ENCODE measurements at regions not wholly inside any gene's neighbourhood (a gene's known extent, or its start where the extent isn't known, plus 50 kb on each side); places are given as distances from the start of the nearest gene placed in this dataset.

DNA sequence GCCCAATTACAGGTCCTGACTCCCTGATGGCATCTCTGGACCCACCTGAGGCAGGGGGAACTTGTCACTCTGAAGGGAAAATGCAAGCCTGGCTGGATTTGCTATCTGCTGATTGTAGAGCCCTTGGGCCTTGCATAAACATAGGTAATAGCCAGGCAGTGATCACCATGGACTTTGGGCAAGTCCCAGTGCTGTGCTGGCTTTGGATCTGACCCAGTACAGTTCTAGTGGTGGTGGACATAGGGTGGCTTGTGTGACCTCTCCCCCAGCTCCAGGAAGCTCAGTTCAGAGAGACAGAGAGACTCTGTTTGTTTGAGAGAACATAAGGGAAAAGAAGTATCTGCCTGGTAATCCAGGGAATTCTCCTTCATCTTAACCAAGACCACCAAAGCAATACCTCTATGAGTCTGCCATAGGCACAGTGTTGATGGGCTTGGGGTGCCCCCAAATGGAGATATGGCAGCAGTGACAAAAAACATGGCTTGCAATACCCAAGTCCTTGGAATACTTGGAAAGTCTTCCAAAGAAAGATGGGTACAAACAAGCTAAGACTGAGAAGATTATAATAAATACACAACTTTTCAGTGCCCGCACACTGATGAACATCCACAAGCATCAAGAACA is 348.5 kb downstream of the PYDC2 start:
- H3K9ac ChIP-seq (ENCODE audit: insufficient read depth, low read length, poor library complexity, severe bottlenecking), result no peak overlapping the region
- peaks cover 14 to 36% (median 22%) of the 10 kb centered on the region in 7 donors for H3K9me3 Mint-ChIP-seq
- no peak overlapping the region for H3K27ac Mint-ChIP-seq
- peaks cover 0 to 2% (median 0%) of the 10 kb centered on the region in 3 donors for H3K27me3 Mint-ChIP-seq (ENCODE audit: low read depth in 3 of 3)
- no peaks in the 10 kb centered on the region for H3K27me3 ChIP-seq (ENCODE audit: control insufficient read depth in 2 of 2, insufficient read depth in 2 of 2, low read length in 2 of 2)
- H3K79me2 ChIP-seq (ENCODE audit: insufficient read depth, low read length), result no peaks in the 10 kb centered on the region
- H3K9me3 ChIP-seq (replicated peaks in 1 of 2; ENCODE audit: control insufficient read depth in 1 of 2, insufficient read depth in 1 of 2, low read length in 2 of 2), result peaks cover 36 to 41% of the 10 kb centered on the region in 2 donors
- DNase-seq, result no peak
- no CpG with 5 or more reads among the region's 1 CpG for WGBS (ENCODE audit: insufficient coverage)
- no peaks in the 10 kb centered on the region for H3K4me1 Mint-ChIP-seq
- no peaks in the 10 kb centered on the region for H3K36me3 Mint-ChIP-seq
- no peak overlapping the region for H3K4me2 ChIP-seq (replicated peaks; ENCODE audit: extremely low read depth, low read length, poor library complexity, severe bottlenecking)
- H3K27ac ChIP-seq (ENCODE audit: low read depth in 1 of 2, low read length in 2 of 2), result no peak overlapping the region
- no peaks in the 10 kb centered on the region for H3K36me3 ChIP-seq (replicated peaks in 1 of 2; ENCODE audit: control insufficient read depth in 1 of 2, insufficient read depth in 2 of 2, low read length in 2 of 2)
- intact Hi-C loops (cut with micrococcal nuclease), result no loop called here
- no peaks in the 10 kb centered on the region for H3K4me1 ChIP-seq (ENCODE audit: control insufficient read depth in 1 of 2, insufficient read depth in 2 of 2, low read length in 2 of 2)
- no peaks in the 10 kb centered on the region for H4K20me1 ChIP-seq (ENCODE audit: insufficient read depth, low read length)
- no peak overlapping the region for H2AFZ ChIP-seq (ENCODE audit: insufficient read depth, low read depth, low read length, poor library complexity, severe bottlenecking)
- TF ChIP-seq, protein P1, sequence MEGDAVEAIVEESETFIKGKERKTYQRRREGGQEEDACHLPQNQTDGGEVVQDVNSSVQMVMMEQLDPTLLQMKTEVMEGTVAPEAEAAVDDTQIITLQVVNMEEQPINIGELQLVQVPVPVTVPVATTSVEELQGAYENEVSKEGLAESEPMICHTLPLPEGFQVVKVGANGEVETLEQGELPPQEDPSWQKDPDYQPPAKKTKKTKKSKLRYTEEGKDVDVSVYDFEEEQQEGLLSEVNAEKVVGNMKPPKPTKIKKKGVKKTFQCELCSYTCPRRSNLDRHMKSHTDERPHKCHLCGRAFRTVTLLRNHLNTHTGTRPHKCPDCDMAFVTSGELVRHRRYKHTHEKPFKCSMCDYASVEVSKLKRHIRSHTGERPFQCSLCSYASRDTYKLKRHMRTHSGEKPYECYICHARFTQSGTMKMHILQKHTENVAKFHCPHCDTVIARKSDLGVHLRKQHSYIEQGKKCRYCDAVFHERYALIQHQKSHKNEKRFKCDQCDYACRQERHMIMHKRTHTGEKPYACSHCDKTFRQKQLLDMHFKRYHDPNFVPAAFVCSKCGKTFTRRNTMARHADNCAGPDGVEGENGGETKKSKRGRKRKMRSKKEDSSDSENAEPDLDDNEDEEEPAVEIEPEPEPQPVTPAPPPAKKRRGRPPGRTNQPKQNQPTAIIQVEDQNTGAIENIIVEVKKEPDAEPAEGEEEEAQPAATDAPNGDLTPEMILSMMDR (IDR thresholded peaks at IDR 0.05), result no peak
- no peak overlapping the region for H3K4me3 Mint-ChIP-seq
- H3K4me3 ChIP-seq (replicated peaks in 1 of 3; ENCODE audit: low read depth in 2 of 3, low read length in 3 of 3), result no peak overlapping the region

DNA sequence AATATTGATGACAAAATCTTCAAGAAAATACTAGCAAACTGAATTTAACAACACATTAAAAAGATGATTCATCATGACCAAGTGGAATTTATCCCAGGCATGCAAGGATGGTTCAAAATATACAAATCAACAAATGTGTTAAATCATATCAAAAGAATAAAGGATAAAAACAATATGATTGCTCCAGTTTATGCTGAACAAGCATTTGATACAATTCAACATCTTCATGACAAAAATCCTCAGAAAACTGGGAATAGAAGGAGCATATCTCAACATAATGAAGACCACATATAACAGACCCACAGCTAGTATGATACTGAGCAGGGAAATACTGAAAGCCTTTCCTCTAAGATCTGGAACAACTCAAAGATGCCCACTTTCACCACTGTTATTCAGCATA is 352.3 kb downstream of the PYDC2 start:
- H3K4me3 ChIP-seq (replicated peaks in 1 of 3; ENCODE audit: low read depth in 2 of 3, low read length in 3 of 3), result no peak overlapping the region
- no peak overlapping the region for H2AFZ ChIP-seq (ENCODE audit: insufficient read depth, low read depth, low read length, poor library complexity, severe bottlenecking)
- DNase-seq, result no peak
- intact Hi-C loops (cut with micrococcal nuclease), result no loop called here
- H3K4me3 Mint-ChIP-seq, result no peak overlapping the region
- peaks cover 13 to 19% of the 10 kb centered on the region in 2 donors for H3K9me3 ChIP-seq (replicated peaks in 1 of 2; ENCODE audit: control insufficient read depth in 1 of 2, insufficient read depth in 1 of 2, low read length in 2 of 2)
- peaks cover 0 to 2% (median 0%) of the 10 kb centered on the region in 3 donors for H3K27me3 Mint-ChIP-seq (ENCODE audit: low read depth in 3 of 3)
- no peaks in the 10 kb centered on the region for H3K36me3 Mint-ChIP-seq
- no peaks in the 10 kb centered on the region for H3K36me3 ChIP-seq (replicated peaks in 1 of 2; ENCODE audit: control insufficient read depth in 1 of 2, insufficient read depth in 2 of 2, low read length in 2 of 2)
- no peaks in the 10 kb centered on the region for H4K20me1 ChIP-seq (ENCODE audit: insufficient read depth, low read length)
- H3K9me3 Mint-ChIP-seq, result peaks cover 4 to 16% (median 12%) of the 10 kb centered on the region in 7 donors
- no peaks in the 10 kb centered on the region for H3K4me1 ChIP-seq (ENCODE audit: control insufficient read depth in 1 of 2, insufficient read depth in 2 of 2, low read length in 2 of 2)
- TF ChIP-seq, protein P1 (IDR thresholded peaks at IDR 0.05), result no peak
- H3K27ac ChIP-seq (ENCODE audit: low read depth in 1 of 2, low read length in 2 of 2), result no peak overlapping the region
- no peaks in the 10 kb centered on the region for H3K27me3 ChIP-seq (ENCODE audit: control insufficient read depth in 2 of 2, insufficient read depth in 2 of 2, low read length in 2 of 2)
- no peak overlapping the region for H3K27ac Mint-ChIP-seq
- H3K79me2 ChIP-seq (ENCODE audit: insufficient read depth, low read length), result no peaks in the 10 kb centered on the region
- no peaks in the 10 kb centered on the region for H3K4me1 Mint-ChIP-seq
- H3K4me2 ChIP-seq (replicated peaks; ENCODE audit: extremely low read depth, low read length, poor library complexity, severe bottlenecking), result no peak overlapping the region
- H3K9ac ChIP-seq (ENCODE audit: insufficient read depth, low read length, poor library complexity, severe bottlenecking), result no peak overlapping the region

All from CD14-positive monocyte (primary cell).